Stimulated activated CD8-positive, alpha-beta memory T cell treated with anti-CD3 and anti-CD28 coated beads, Interleukin-4, amount 100 ng/mL, for 24 hours (primary cell): ENCODE measurements at regions not wholly inside any gene's neighbourhood (a gene's known extent, or its start where the extent isn't known, plus 50 kb on each side); places are given as distances from the start of the nearest gene placed in this dataset.

Experiments
- DNase-seq: peaks from one replicate; pipeline ENCODE4 v3.0.0-alpha.2; 2020; ENCODE audit warnings: low read depth

GRCh38 chr5:106584268-106584667 lies 1086.5 kb downstream of the EFNA5 start:
- no peak for DNase-seq

- no peak for DNase-seq
Measured at GRCh38 chr5:106578736-106579135, 1092.0 kb downstream of the EFNA5 start.

- no peak for DNase-seq
Measured at GRCh38 chr5:106574820-106575219, 1095.9 kb downstream of the EFNA5 start.

- no peak for DNase-seq
Measured at GRCh38 chr5:106566031-106566430, 1104.7 kb downstream of the EFNA5 start.

GRCh38 chr5:106545325-106545724 lies 1125.4 kb downstream of the EFNA5 start:
- no peak for DNase-seq

GRCh38 chr5:106543330-106543729 lies 1127.4 kb downstream of the EFNA5 start:
- DNase-seq, result no peak

- no peak for DNase-seq
Measured at GRCh38 chr5:106530150-106530549, 1140.6 kb downstream of the EFNA5 start.

GRCh38 chr5:106525438-106525837 lies 1145.3 kb downstream of the EFNA5 start:
- DNase-seq, result no peak

- DNase-seq, result no peak
Measured at GRCh38 chr5:106523852-106524251, 1146.9 kb downstream of the EFNA5 start.

- no peak for DNase-seq
Measured at GRCh38 chr5:106522296-106522695, 1148.4 kb downstream of the EFNA5 start.

GRCh38 chr5:106521701-106522100 lies 1149.0 kb downstream of the EFNA5 start:
- no peak for DNase-seq

GRCh38 chr5:106510321-106510720 lies 1160.4 kb downstream of the EFNA5 start:
- DNase-seq, result no peak

GRCh38 chr5:106508894-106509293 lies 1161.8 kb downstream of the EFNA5 start:
- DNase-seq, result no peak

- DNase-seq, result no peak
Measured at GRCh38 chr5:106493910-106494309, 1176.8 kb downstream of the EFNA5 start.

GRCh38 chr5:106489004-106489403 lies 1181.7 kb downstream of the EFNA5 start:
- no peak for DNase-seq

GRCh38 chr5:106488407-106488806 lies 1182.3 kb downstream of the EFNA5 start:
- no peak for DNase-seq

GRCh38 chr5:106481374-106481773 lies 1189.4 kb downstream of the EFNA5 start:
- no peak for DNase-seq

- DNase-seq, result no peak
Measured at GRCh38 chr5:106476630-106477029, 1194.1 kb downstream of the EFNA5 start.

GRCh38 chr5:106474066-106474465 lies 1196.7 kb downstream of the EFNA5 start:
- no peak for DNase-seq

GRCh38 chr5:106459541-106459940 lies 1211.2 kb downstream of the EFNA5 start:
- no peak for DNase-seq

GRCh38 chr5:106454651-106455415 lies 1215.9 kb downstream of the EFNA5 start:
- DNase-seq, result no peak

GRCh38 chr5:106454050-106454449 lies 1216.7 kb downstream of the EFNA5 start:
- no peak for DNase-seq

GRCh38 chr5:106451998-106452397 lies 1218.7 kb downstream of the EFNA5 start:
- DNase-seq, result no peak

GRCh38 chr5:106443746-106444145 lies 1227.0 kb downstream of the EFNA5 start:
- no peak for DNase-seq
